ENCODE measurements at regions not wholly inside any gene's neighbourhood (a gene's known extent, or its start where the extent isn't known, plus 50 kb on each side); places are given as distances from the start of the nearest gene placed in this dataset.

GRCh38 chr16:51888016-51888415 is 658.9 kb downstream of the TOX3 start:
- Histone ChIP-seq H3K9me3 (ENCODE audit: control insufficient read depth in 4 of 4, insufficient read depth in 3 of 4, low read length in 3 of 4) (no peaks in the 10 kb centered on the region), H3K4me3 (no peak overlapping the region), H3K27ac (ENCODE audit: low read depth in 1 of 2, low read length in 1 of 2) (no peak overlapping the region), H3K9ac (ENCODE audit: insufficient read depth in 1 of 2, low read length in 2 of 2) (no peak overlapping the region), H3K27me3 (ENCODE audit: control insufficient read depth in 3 of 3, insufficient read depth in 3 of 3, low read length in 2 of 3) (no peaks in the 10 kb centered on the region), H3K4me1 (ENCODE audit: control insufficient read depth in 5 of 5, insufficient read depth in 5 of 5, low read length in 5 of 5) (no peaks in the 10 kb centered on the region), H3K36me3 (ENCODE audit: control insufficient read depth in 4 of 4, insufficient read depth in 4 of 4, low read length in 4 of 4) (no peaks in the 10 kb centered on the region)
- ATAC-seq (ENCODE audit: insufficient read depth, low FRiP score) (no peak), DNase-seq (no peak)
- TF ChIP-seq CTCF (IDR thresholded peaks at IDR 0.05; ENCODE audit: control extremely low read depth, extremely low read depth): no peak
- WGBS, 2 donors: 88 to 94% methylated on average over 1 of the region's 1 CpG

DNA sequence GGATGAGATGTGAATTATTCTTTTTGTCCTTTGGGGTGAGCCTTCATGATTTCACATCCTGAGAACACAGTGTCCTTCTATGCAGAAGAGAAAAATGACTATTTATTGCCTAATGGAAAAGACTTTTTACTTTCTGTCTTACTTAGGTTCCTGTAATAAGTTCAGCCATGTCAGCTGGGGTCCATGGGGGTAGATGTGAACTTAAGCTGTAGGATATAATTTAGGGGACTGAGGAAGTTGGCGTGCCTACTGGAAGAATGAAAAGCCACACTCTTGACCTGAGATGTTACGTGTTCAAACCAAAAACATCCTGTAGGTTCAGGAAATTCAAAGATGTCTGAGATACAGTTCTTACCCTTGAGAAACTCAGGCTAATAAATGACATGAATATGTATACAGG is 660.5 kb downstream of the TOX3 start:
- no peak for TF ChIP-seq CTCF (IDR thresholded peaks at IDR 0.05; ENCODE audit: control extremely low read depth, extremely low read depth)
- H3K27ac ChIP-seq (ENCODE audit: low read depth in 1 of 2, low read length in 1 of 2): no peak overlapping the region
- no peaks in the 10 kb centered on the region for H3K4me1 ChIP-seq (ENCODE audit: control insufficient read depth in 5 of 5, insufficient read depth in 5 of 5, low read length in 5 of 5)
- H3K36me3 ChIP-seq (ENCODE audit: control insufficient read depth in 4 of 4, insufficient read depth in 4 of 4, low read length in 4 of 4): no peaks in the 10 kb centered on the region
- ATAC-seq (ENCODE audit: insufficient read depth, low FRiP score) (no peak), DNase-seq (no peak)
- no peak overlapping the region for H3K4me3 ChIP-seq
- no peaks in the 10 kb centered on the region for H3K9me3 ChIP-seq (ENCODE audit: control insufficient read depth in 4 of 4, insufficient read depth in 3 of 4, low read length in 3 of 4)
- no peak overlapping the region for H3K9ac ChIP-seq (ENCODE audit: insufficient read depth in 1 of 2, low read length in 2 of 2)
- H3K27me3 ChIP-seq (ENCODE audit: control insufficient read depth in 3 of 3, insufficient read depth in 3 of 3, low read length in 2 of 3): no peaks in the 10 kb centered on the region
- WGBS, 2 donors: 27 to 54% methylated on average over 2 of the region's 2 CpGs

DNA sequence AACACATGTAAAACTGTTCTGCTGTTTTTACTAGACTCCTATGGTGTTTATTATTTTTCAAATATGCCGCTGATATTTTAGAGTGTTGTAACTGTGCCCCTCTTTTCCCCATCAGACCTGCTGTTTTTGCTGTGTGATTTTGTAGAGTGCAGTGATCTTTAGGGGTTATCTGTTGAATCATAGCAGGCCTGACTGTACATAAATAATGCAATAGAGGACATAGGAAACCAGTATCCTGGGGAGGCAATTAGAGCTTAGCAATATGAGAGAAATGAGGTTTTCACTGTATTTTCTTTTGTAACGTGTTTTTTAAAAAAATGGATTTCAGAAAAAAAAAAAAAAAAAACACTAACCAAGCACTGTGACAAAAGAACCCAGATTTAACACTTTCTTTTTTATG is 662.2 kb downstream of the TOX3 start:
- no peak for TF ChIP-seq CTCF (IDR thresholded peaks at IDR 0.05; ENCODE audit: control extremely low read depth, extremely low read depth)
- 94% methylated on average over 2 of the region's 2 CpGs for WGBS, 2 donors

DNA sequence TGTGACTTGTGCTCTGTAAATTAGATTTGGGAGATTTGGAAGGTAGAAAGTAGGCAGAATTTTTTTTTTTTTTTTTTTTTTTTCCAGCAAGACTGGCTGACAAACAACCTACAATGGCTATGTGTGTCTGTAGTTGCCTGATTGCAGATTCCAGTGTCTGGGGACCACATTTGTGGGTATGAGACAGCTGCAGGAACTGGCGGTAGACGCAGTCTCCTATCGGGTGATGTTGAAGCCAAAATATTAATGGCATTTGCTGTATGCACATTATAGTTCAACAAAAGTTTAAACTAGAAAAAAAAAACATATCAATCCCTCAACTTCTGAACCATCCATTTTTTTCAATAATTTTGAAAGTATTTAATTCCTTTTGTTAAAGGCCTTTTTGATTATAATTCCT is 665.2 kb downstream of the TOX3 start:
- Histone ChIP-seq H3K4me1 (ENCODE audit: control insufficient read depth in 5 of 5, insufficient read depth in 5 of 5, low read length in 5 of 5) (no peaks in the 10 kb centered on the region), H3K36me3 (ENCODE audit: control insufficient read depth in 4 of 4, insufficient read depth in 4 of 4, low read length in 4 of 4) (no peaks in the 10 kb centered on the region), H3K9ac (ENCODE audit: insufficient read depth in 1 of 2, low read length in 2 of 2) (no peak overlapping the region), H3K9me3 (ENCODE audit: control insufficient read depth in 4 of 4, insufficient read depth in 3 of 4, low read length in 3 of 4) (peaks cover 0 to 3% (median 0%) of the 10 kb centered on the region in 4 donors), H3K27ac (ENCODE audit: low read depth in 1 of 2, low read length in 1 of 2) (no peak overlapping the region), H3K4me3 (no peak overlapping the region), H3K27me3 (ENCODE audit: control insufficient read depth in 3 of 3, insufficient read depth in 3 of 3, low read length in 2 of 3) (no peaks in the 10 kb centered on the region)
- whole genome bisulfite sequencing, 2 donors: 86 to 93% methylated on average over 3 of the region's 3 CpGs
- TF ChIP-seq CTCF (IDR thresholded peaks at IDR 0.05; ENCODE audit: control extremely low read depth, extremely low read depth): no peak
- ATAC-seq (ENCODE audit: insufficient read depth, low FRiP score) (no peak), DNase-seq (peak; percentile 7 to 16 (median 8))

More for the DNA sequence above, 662.2 kb downstream of the TOX3 start:
- Histone ChIP-seq H3K36me3 (ENCODE audit: control insufficient read depth in 4 of 4, insufficient read depth in 4 of 4, low read length in 4 of 4) (no peaks in the 10 kb centered on the region), H3K4me1 (ENCODE audit: control insufficient read depth in 5 of 5, insufficient read depth in 5 of 5, low read length in 5 of 5) (no peaks in the 10 kb centered on the region), H3K27me3 (ENCODE audit: control insufficient read depth in 3 of 3, insufficient read depth in 3 of 3, low read length in 2 of 3) (no peaks in the 10 kb centered on the region), H3K27ac (ENCODE audit: low read depth in 1 of 2, low read length in 1 of 2) (no peak overlapping the region), H3K9ac (ENCODE audit: insufficient read depth in 1 of 2, low read length in 2 of 2) (no peak overlapping the region), H3K9me3 (ENCODE audit: control insufficient read depth in 4 of 4, insufficient read depth in 3 of 4, low read length in 3 of 4) (no peaks in the 10 kb centered on the region), H3K4me3 (no peak overlapping the region)
- DNase-seq (no peak), ATAC-seq (ENCODE audit: insufficient read depth, low FRiP score) (no peak)

Measured in lung (tissue), 11 donors.